Neutrophil (primary cell): ENCODE measurements at regions not wholly inside any gene's neighbourhood (a gene's known extent, or its start where the extent isn't known, plus 50 kb on each side); places are given as distances from the start of the nearest gene placed in this dataset.

ENCODE experiments used
- H3K27ac ChIP-seq: fragments of 200-600 bp; sonication (generic); 2 replicates; pipeline ENCODE4 v1.5.1; 2016; ENCODE audit warnings: mild to moderate bottlenecking, moderate library complexity
- H3K27me3 ChIP-seq: fragments of 200-600 bp; sonication (generic); 2 replicates; pipeline ENCODE4 v1.6.0; 2016; ENCODE audit warnings: mild to moderate bottlenecking
- H3K36me3 ChIP-seq: fragments of 200-600 bp; sonication (generic); 2 replicates; pipeline ENCODE4 v1.5.1; 2017
- H3K4me1 ChIP-seq, 2 experiments: fragments of 200-600 bp in 1 of 2; sonication (generic) in 1 of 2; 1 replicate in 1 of 2; 2 replicates in 1 of 2; pipeline versions ENCODE4 v1.5.1 to v1.6.1; 2013 to 2016; ENCODE audit warnings: low read depth in 1 of 2, low read length in 1 of 2, mild to moderate bottlenecking in 1 of 2, moderate library complexity in 1 of 2; ENCODE audit not compliant: control insufficient read depth in 1 of 2, insufficient read depth in 1 of 2
- H3K4me3 ChIP-seq, 2 experiments: fragments of 200-600 bp in 1 of 2; sonication (generic) in 1 of 2; 1 replicate in 1 of 2; 2 replicates in 1 of 2; pipeline ENCODE4 v1.5.1; 2013 to 2016; ENCODE audit warnings: low read depth in 1 of 2, low read length in 1 of 2, mild to moderate bottlenecking in 1 of 2, moderate library complexity in 1 of 2
- H3K9me3 ChIP-seq: fragments of 200-600 bp; sonication (generic); 2 replicates; pipeline ENCODE4 v1.5.1; 2016
- TF ChIP-seq, protein P1 (sequence below): fragments of 200-600 bp; sonication (generic); IDR thresholded peaks from 2 replicates; pipeline ENCODE4 v1.5.1; 2016; ENCODE audit warnings: antibody characterized with exemption

DNA sequence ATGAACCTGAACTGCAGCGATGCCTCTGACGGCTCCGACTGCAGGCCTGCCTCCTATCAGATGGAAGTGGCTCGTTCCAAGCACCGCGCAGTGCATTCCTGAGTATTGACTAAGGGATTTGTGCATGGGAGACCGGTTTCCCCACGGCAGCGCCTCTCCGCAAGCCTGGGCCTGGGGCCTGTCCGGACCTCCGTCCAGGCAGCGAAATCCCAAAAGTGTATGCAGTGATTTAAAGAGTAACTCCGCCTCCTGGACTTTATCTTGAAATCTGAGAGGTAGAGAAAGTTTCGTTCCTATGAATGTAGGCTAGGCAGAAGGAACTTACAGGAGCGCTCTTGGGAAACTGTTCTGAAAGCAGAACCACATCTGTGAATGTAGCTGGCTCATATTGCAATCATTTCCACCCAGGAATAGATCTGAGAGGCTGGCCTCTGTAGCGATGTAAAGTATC lies 106.2 kb upstream of the CELF2 start:
- TF ChIP-seq, protein P1, sequence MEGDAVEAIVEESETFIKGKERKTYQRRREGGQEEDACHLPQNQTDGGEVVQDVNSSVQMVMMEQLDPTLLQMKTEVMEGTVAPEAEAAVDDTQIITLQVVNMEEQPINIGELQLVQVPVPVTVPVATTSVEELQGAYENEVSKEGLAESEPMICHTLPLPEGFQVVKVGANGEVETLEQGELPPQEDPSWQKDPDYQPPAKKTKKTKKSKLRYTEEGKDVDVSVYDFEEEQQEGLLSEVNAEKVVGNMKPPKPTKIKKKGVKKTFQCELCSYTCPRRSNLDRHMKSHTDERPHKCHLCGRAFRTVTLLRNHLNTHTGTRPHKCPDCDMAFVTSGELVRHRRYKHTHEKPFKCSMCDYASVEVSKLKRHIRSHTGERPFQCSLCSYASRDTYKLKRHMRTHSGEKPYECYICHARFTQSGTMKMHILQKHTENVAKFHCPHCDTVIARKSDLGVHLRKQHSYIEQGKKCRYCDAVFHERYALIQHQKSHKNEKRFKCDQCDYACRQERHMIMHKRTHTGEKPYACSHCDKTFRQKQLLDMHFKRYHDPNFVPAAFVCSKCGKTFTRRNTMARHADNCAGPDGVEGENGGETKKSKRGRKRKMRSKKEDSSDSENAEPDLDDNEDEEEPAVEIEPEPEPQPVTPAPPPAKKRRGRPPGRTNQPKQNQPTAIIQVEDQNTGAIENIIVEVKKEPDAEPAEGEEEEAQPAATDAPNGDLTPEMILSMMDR = no peak
- H3K9me3 ChIP-seq = no peaks in the 10 kb centered on the region
- H3K27ac ChIP-seq = no peak overlapping the region
- H3K36me3 ChIP-seq = no peaks in the 10 kb centered on the region
- H3K27me3 ChIP-seq = no peaks in the 10 kb centered on the region
- no peaks in the 10 kb centered on the region for H3K4me1 ChIP-seq
- H3K4me3 ChIP-seq = no peak overlapping the region

- Histone ChIP-seq H3K4me3 (no peak overlapping the region), H3K36me3 (no peaks in the 10 kb centered on the region), H3K27me3 (no peaks in the 10 kb centered on the region), H3K27ac (no peak overlapping the region), H3K9me3 (no peaks in the 10 kb centered on the region), H3K4me1 (no peaks in the 10 kb centered on the region)
- TF ChIP-seq, protein P1 = no peak
Observed at GRCh38 chr10:10914144-10914543, 103.5 kb upstream of the CELF2 start.

DNA sequence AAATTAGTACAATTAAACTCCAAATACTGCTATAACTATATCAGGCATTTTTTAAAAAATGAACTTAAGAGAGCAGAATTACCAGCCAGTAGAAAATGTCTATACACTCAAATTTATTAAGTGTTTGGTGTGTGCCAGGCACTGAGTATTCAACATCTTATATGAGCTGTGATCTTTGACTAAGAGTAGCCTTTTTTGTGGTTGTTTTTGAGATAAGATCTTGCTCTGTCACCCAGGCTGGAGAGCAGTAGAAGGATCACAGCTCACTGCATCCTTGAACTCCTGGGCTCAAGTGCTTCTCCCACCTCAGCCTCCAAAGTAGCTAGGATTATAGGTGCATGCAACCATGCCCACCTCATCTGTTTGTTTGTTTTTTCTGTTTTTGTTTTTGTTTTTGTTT lies 102.5 kb upstream of the CELF2 start:
- H3K9me3 ChIP-seq = no peaks in the 10 kb centered on the region
- TF ChIP-seq, protein P1 = no peak

GRCh38 chr10:10917031-10917430 lies 100.6 kb upstream of the CELF2 start:
- no peaks in the 10 kb centered on the region for H3K36me3 ChIP-seq
- H3K4me3 ChIP-seq = no peak overlapping the region
- no peaks in the 10 kb centered on the region for H3K27me3 ChIP-seq
- no peaks in the 10 kb centered on the region for H3K9me3 ChIP-seq
- H3K27ac ChIP-seq = no peak overlapping the region
- TF ChIP-seq, protein P1 = no peak
- H3K4me1 ChIP-seq = no peaks in the 10 kb centered on the region

More for the DNA sequence above, 102.5 kb upstream of the CELF2 start:
- no peaks in the 10 kb centered on the region for H3K27me3 ChIP-seq
- no peak overlapping the region for H3K27ac ChIP-seq
- H3K4me3 ChIP-seq = no peak overlapping the region
- no peaks in the 10 kb centered on the region for H3K36me3 ChIP-seq
- no peaks in the 10 kb centered on the region for H3K4me1 ChIP-seq

DNA sequence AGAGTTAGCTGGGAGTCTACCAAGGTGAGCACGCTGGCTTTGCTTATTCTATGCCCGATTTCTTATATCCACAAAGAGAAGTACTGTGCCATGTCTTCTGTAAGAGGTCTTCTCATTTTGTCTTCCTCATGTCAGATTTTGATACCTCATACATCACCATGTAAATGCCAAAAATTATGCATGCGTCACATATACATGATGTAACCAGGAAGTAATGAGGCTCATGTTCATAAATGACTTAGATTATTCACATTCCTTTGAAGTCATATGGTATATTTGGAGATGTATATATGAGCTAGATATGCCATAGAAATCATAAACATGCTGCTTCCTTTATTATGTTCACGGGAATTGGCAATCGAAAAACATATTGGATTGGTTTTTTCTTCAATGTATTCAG lies 97.7 kb upstream of the CELF2 start:
- TF ChIP-seq, protein P1 = no peak
- Histone ChIP-seq H3K4me3 (no peak overlapping the region), H3K4me1 (no peaks in the 10 kb centered on the region), H3K9me3 (no peaks in the 10 kb centered on the region), H3K27ac (no peak overlapping the region), H3K36me3 (no peaks in the 10 kb centered on the region), H3K27me3 (no peaks in the 10 kb centered on the region)
